Central memory CD8-positive, alpha-beta T cell (primary cell): ENCODE measurements at regions not wholly inside any gene's neighbourhood (a gene's known extent, or its start where the extent isn't known, plus 50 kb on each side); places are given as distances from the start of the nearest gene placed in this dataset.
A peak's percentile ranks its signal among the peaks of the same experiment; 100 is the strongest.
"Not testable (repeated sequence)": the region's sequence is repeated elsewhere in the genome, so short reads cannot be mapped to it uniquely, and the experiment has no call there.

Source experiments
- ATAC-seq: fragments of 150-1000 bp; cut with Tn5 transposase; replicated peaks from 2 replicates; pipeline ENCODE4 v1.10.0; 2022; ENCODE audit warnings: mild to moderate bottlenecking, moderate FRiP score, moderate number of reproducible peaks; ENCODE audit not compliant: poor library complexity, severe bottlenecking; ENCODE audit errors: extremely low read depth
- DNase-seq, 2 donors: peaks; one replicate each; pipeline ENCODE4 v3.0.0; 2021; ENCODE audit warnings: low spot score in 2 of 2
- H3K27ac Mint-ChIP-seq: one replicate; pipeline ENCODE4 v1.8.0; 2022; ENCODE audit warnings: low read depth, mild to moderate bottlenecking, moderate library complexity, mixed read lengths
- H3K27me3 Mint-ChIP-seq: one replicate; pipeline ENCODE4 v1.8.0; 2022; ENCODE audit warnings: mixed read lengths
- H3K36me3 Mint-ChIP-seq: one replicate; pipeline ENCODE4 v1.8.0; 2022; ENCODE audit warnings: mild to moderate bottlenecking, moderate library complexity, mixed read lengths; ENCODE audit not compliant: insufficient read depth
- H3K4me1 Mint-ChIP-seq: one replicate; pipeline ENCODE4 v1.8.0; 2022; ENCODE audit warnings: mixed read lengths
- H3K4me3 Mint-ChIP-seq: one replicate; pipeline ENCODE4 v1.8.0; 2022; ENCODE audit warnings: mild to moderate bottlenecking, moderate library complexity, mixed read lengths
- H3K9me3 Mint-ChIP-seq: one replicate; pipeline ENCODE4 v1.8.0; 2022; ENCODE audit warnings: mixed read lengths

GRCh38 chr4:1569461-1570151, 114.5 kb downstream of the FAM53A start:
- H3K9me3 Mint-ChIP-seq = no peaks in the 10 kb centered on the region
- H3K27me3 Mint-ChIP-seq = peaks cover 8% of the 10 kb centered on the region
- DNase-seq (no peak), ATAC-seq (no peak)
- H3K36me3 Mint-ChIP-seq = no peaks in the 10 kb centered on the region
- H3K4me1 Mint-ChIP-seq = peaks cover 11% of the 10 kb centered on the region
- no peak overlapping the region for H3K27ac Mint-ChIP-seq
- no peak overlapping the region for H3K4me3 Mint-ChIP-seq

DNA sequence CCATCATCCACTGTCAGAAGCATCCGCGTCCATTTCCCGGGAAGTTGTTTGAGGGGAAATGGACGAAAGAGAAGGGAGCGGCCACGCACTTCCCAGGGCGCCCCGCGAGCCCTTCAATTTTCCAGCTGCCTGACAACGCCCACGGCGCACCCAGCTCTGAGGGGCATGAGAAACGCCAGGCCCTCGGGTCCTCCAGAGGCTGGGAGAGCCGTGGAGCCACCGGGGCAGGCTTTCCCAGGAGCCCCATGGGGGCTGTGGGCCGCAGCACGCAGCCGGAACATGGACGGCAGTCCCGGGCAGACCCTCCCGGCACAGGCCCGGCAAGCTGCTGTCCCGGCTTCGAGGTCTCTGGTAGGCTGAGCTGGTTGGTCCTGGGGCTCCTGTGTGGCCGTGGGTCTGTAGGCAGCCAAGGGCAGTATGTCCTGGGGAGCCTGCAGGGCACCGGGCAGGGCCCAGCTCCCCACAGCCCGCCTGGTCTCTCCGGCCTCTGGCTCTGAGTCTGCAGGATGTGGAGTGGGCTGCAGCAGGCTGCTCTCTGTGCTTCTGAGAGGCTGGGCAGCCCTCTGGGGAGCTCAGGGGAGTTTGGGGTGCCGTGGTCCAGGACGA, 115.2 kb downstream of the FAM53A start:
- H3K4me3 Mint-ChIP-seq = no peak overlapping the region

DNA sequence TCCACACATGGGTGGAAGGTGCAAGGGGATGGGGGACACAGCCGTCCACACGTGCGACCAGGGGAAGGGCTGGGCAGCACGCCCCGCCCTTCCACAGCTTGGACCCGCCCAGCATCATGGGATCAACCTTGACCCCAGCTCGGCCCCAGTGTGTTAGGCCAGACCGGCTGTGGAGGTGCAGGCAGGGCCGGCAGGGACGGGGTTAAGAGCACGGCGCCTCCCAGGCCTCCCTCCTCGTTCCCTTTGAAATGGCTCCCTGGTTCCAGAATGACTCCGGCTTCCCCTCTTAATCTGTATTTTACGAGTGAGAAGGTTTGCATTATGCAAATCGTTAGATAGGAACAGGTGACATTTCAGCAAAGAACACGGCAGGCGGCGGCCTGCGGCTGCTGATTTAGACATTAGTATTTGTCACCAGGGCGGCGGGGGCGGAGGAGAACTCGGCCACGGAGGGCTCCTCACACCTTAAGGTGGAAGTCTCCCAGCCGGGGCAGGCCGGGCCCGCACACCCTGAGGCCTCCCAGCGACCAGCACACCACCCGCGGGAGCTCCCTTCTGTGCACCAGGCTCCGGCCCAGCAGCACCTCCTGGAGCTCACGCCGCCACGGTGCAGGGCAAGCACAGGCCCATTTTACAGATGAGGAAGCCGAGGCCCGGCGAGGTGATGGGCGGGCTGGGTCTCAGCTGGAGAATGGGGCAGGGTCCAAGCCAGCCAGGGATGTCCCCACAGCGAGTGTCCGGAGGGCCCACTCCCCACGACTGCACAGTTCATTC, 116.1 kb downstream of the FAM53A start:
- Mint-ChIP-seq H3K36me3 (no peaks in the 10 kb centered on the region), H3K9me3 (no peaks in the 10 kb centered on the region), H3K4me3 (no peak overlapping the region), H3K27me3 (peaks cover 21% of the 10 kb centered on the region), H3K4me1 (peaks cover 8% of the 10 kb centered on the region), H3K27ac (no peak overlapping the region)
- DNase-seq (no peak), ATAC-seq (no peak)

More for the DNA sequence above, 115.2 kb downstream of the FAM53A start:
- DNase-seq = no peak
- Mint-ChIP-seq H3K9me3 (no peaks in the 10 kb centered on the region), H3K4me1 (peaks cover 11% of the 10 kb centered on the region), H3K27me3 (peaks cover 13% of the 10 kb centered on the region), H3K36me3 (no peaks in the 10 kb centered on the region), H3K27ac (no peak overlapping the region)
- no peak for ATAC-seq

- Mint-ChIP-seq H3K4me3 (no peak overlapping the region), H3K27ac (no peak overlapping the region), H3K9me3 (no peaks in the 10 kb centered on the region), H3K36me3 (no peaks in the 10 kb centered on the region), H3K27me3 (peaks cover 21% of the 10 kb centered on the region), H3K4me1 (peaks cover 5% of the 10 kb centered on the region)
- ATAC-seq = no peak
- DNase-seq = no peak
Observed at GRCh38 chr4:1567519-1567807, 116.7 kb downstream of the FAM53A start.

DNA sequence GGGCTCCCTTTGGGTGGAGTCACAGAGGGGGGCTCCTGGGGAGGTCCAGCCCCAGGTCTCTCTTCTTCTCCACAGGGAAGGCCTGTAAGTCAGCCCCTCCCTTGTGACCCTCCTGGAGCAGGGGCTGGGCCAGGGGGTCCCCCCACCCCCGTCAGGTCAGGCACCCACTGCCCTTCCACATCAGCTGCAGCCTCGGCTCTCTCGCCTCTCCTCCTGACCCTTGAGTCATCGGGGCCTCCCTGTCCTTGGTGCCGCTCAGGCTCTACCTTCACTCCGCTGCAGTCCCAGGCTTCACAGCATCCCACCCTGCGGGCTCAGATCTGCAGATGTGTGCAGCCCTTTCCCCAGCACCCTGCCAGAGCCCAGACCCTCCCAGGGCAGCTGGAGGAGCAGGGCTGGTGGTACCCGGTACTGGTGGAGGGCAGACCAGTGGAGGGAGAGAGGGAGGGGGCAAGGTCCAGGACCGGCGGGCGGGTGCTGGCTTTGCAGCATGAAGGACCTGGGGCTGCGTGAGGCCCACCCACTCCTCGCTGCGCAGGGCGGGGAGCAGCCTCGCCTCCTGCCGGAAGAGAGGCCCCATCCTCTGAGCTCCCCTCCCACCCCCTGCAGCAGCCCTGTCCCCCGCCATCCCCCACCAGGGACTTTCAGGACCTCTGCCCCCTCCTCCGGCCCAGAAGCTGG, 117.1 kb downstream of the FAM53A start:
- Mint-ChIP-seq H3K27ac (no peak overlapping the region), H3K4me1 (peaks cover 5% of the 10 kb centered on the region), H3K9me3 (no peaks in the 10 kb centered on the region), H3K27me3 (peaks cover 21% of the 10 kb centered on the region), H3K4me3 (no peak overlapping the region), H3K36me3 (no peaks in the 10 kb centered on the region)
- DNase-seq (no peak), ATAC-seq (no peak)

GRCh38 chr4:1566301-1566837, 117.7 kb downstream of the FAM53A start:
- ATAC-seq = peak; percentile 17
- Mint-ChIP-seq H3K4me3 (peak overlapping the region; percentile 51), H3K27me3 (peaks cover 21% of the 10 kb centered on the region)
- not testable (repeated sequence) for H3K27ac Mint-ChIP-seq, H3K9me3 Mint-ChIP-seq, H3K36me3 Mint-ChIP-seq, DNase-seq, H3K4me1 Mint-ChIP-seq

GRCh38 chr4:1565598-1566295, 118.4 kb downstream of the FAM53A start:
- no peak overlapping the region for H3K27ac Mint-ChIP-seq
- no peaks in the 10 kb centered on the region for H3K36me3 Mint-ChIP-seq
- H3K4me3 Mint-ChIP-seq = peak overlapping the region; percentile 51
- H3K27me3 Mint-ChIP-seq = peaks cover 21% of the 10 kb centered on the region
- H3K4me1 Mint-ChIP-seq = peaks cover 5% of the 10 kb centered on the region
- no peak for DNase-seq
- no peaks in the 10 kb centered on the region for H3K9me3 Mint-ChIP-seq
- ATAC-seq = peak; percentile 30

GRCh38 chr4:1564535-1565375, 119.4 kb downstream of the FAM53A start:
- no peaks in the 10 kb centered on the region for H3K36me3 Mint-ChIP-seq
- ATAC-seq (no peak), DNase-seq (no peak)
- H3K27me3 Mint-ChIP-seq = peaks cover 21% of the 10 kb centered on the region
- H3K4me1 Mint-ChIP-seq = peaks cover 5% of the 10 kb centered on the region
- no peak overlapping the region for H3K27ac Mint-ChIP-seq
- H3K4me3 Mint-ChIP-seq = no peak overlapping the region
- H3K9me3 Mint-ChIP-seq = no peaks in the 10 kb centered on the region

GRCh38 chr4:1563768-1564485, 120.2 kb downstream of the FAM53A start:
- H3K27ac Mint-ChIP-seq = no peak overlapping the region
- H3K4me3 Mint-ChIP-seq = no peak overlapping the region
- H3K36me3 Mint-ChIP-seq = no peaks in the 10 kb centered on the region
- DNase-seq (no peak), ATAC-seq (no peak)
- H3K27me3 Mint-ChIP-seq = peaks cover 21% of the 10 kb centered on the region
- H3K9me3 Mint-ChIP-seq = no peaks in the 10 kb centered on the region
- H3K4me1 Mint-ChIP-seq = peaks cover 5% of the 10 kb centered on the region

GRCh38 chr4:1563241-1563640, 120.9 kb downstream of the FAM53A start:
- no peak for DNase-seq

GRCh38 chr4:1562771-1563170, 121.3 kb downstream of the FAM53A start:
- ATAC-seq = no peak
- peaks cover 30% of the 10 kb centered on the region for H3K27me3 Mint-ChIP-seq
- no peaks in the 10 kb centered on the region for H3K9me3 Mint-ChIP-seq
- H3K4me1 Mint-ChIP-seq = peaks cover 5% of the 10 kb centered on the region
- no peaks in the 10 kb centered on the region for H3K36me3 Mint-ChIP-seq
- H3K27ac Mint-ChIP-seq = no peak overlapping the region
- no peak for DNase-seq
- H3K4me3 Mint-ChIP-seq = no peak overlapping the region

More at GRCh38 chr4:1563241-1563640, 120.9 kb downstream of the FAM53A start:
- H3K27me3 Mint-ChIP-seq = peaks cover 25% of the 10 kb centered on the region
- H3K4me1 Mint-ChIP-seq = peaks cover 5% of the 10 kb centered on the region
- H3K4me3 Mint-ChIP-seq = no peak overlapping the region
- no peak for ATAC-seq
- no peaks in the 10 kb centered on the region for H3K36me3 Mint-ChIP-seq
- no peaks in the 10 kb centered on the region for H3K9me3 Mint-ChIP-seq
- H3K27ac Mint-ChIP-seq = no peak overlapping the region
